ENCODE measurements at regions not wholly inside any gene's neighbourhood (a gene's known extent, or its start where the extent isn't known, plus 50 kb on each side); places are given as distances from the start of the nearest gene placed in this dataset.

DNA sequence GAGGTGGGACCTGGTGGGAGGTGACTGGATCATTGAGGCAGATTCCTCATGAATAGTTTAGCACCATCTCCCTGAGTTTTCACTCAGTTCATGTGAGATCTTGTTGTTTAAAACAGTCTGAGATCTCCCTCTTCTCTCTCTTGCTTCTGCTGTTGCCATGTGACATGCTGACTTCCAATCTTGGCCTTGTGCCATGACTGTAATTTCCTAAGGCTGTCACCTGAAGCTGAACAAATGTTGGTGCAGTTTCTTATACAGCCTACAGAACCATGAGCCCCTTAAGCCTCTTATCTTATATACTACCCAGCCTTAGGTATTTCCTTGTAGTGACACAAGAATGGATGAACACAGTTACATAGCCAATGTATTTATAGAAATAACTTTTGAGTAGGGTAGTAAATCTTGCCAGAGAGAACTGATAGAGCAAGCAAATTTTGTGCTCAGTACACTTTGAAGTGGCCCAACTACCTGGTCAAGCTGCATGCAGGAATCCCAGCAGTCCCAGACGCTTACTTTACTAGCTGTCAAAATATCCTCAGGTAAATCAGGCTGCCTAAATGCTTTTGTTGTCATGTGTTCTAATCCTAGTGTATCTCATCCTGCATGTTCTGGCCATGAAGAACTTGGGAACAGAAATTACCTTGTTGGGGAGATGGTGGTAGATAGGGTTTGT, 445.6 kb upstream of the MIS18BP1 start:
- no peak overlapping the region for H2AFZ ChIP-seq (ENCODE audit: low read depth, low read length)
- H4K20me1 ChIP-seq (replicated peaks; ENCODE audit: control insufficient read depth, insufficient read depth, low read length) = no peaks in the 10 kb centered on the region
- H3K27me3 ChIP-seq (ENCODE audit: control insufficient read depth in 2 of 2, insufficient read depth in 2 of 2, low read length in 2 of 2) = no peaks in the 10 kb centered on the region
- no peaks in the 10 kb centered on the region for H3K9me3 ChIP-seq (replicated peaks; ENCODE audit: control insufficient read depth, insufficient read depth, low read depth, low read length)
- CTCF ChIA-PET (ENCODE audit: low intra/inter-chr PET ratio) = no interaction called here
- no peak overlapping the region for H3K27ac ChIP-seq (ENCODE audit: extremely low read depth, low read depth, low read length)
- no peak overlapping the region for H3K4me3 ChIP-seq
- no peaks in the 10 kb centered on the region for H3K9me1 ChIP-seq (ENCODE audit: control insufficient read depth, insufficient read depth, low read length)
- POLR2A ChIA-PET = no interaction called here
- H3K4me2 ChIP-seq (ENCODE audit: insufficient read depth, low read length) = no peak overlapping the region
- no peaks in the 10 kb centered on the region for H3K36me3 ChIP-seq (ENCODE audit: control insufficient read depth, insufficient read depth, low read length)
- no TSS peak for BruUV-seq (replicated peaks)
- no peak overlapping the region for H3K9ac ChIP-seq (ENCODE audit: insufficient read depth in 1 of 2, low read depth in 2 of 2, low read length in 2 of 2)
- intact Hi-C loops (cut with micrococcal nuclease) = no loop called here
- DNase-seq (ENCODE audit: extremely low read depth in 1 of 4, low spot score in 3 of 4) (no peak), FAIRE-seq (no peak), ATAC-seq (no peak)
- in situ Hi-C loops (cut with MboI) = no loop called here
- H3K79me2 ChIP-seq (ENCODE audit: control insufficient read depth, insufficient read depth, low read length) = no peaks in the 10 kb centered on the region
- no peaks in the 10 kb centered on the region for H3K4me1 ChIP-seq (replicated peaks in 1 of 2; ENCODE audit: control insufficient read depth in 2 of 2, insufficient read depth in 2 of 2, low read length in 2 of 2)
- WGBS (ENCODE audit: insufficient coverage, low coverage, missing lambda C conversion rate) = 0% methylated on average over 1 of the region's 1 CpG
- no peak for TF ChIP-seq PHF20 (IDR thresholded peaks at IDR 0.05; ENCODE audit: partially characterized antibody)
- no peak for TF ChIP-seq GATAD2A (IDR thresholded peaks at IDR 0.05)
- no peak for TF ChIP-seq BRD4 (IDR thresholded peaks at IDR 0.05)
- no peak for TF ChIP-seq CTBP1 (IDR thresholded peaks at IDR 0.05; ENCODE audit: borderline replicate concordance)
- no peak for TF ChIP-seq MXD1 (CRISPR knock-in tag; IDR thresholded peaks at IDR 0.05; ENCODE audit: borderline replicate concordance, poor library complexity, severe bottlenecking)
- no peak for TF ChIP-seq ZNF146 (CRISPR knock-in tag; IDR thresholded peaks at IDR 0.05; ENCODE audit: unreplicated experiment)
- no peak for TF ChIP-seq NR2F6 (CRISPR knock-in tag; IDR thresholded peaks at IDR 0.05)
- no peak for TF ChIP-seq PHTF2 (CRISPR knock-in tag; IDR thresholded peaks at IDR 0.05)
- TF ChIP-seq, protein P1, sequence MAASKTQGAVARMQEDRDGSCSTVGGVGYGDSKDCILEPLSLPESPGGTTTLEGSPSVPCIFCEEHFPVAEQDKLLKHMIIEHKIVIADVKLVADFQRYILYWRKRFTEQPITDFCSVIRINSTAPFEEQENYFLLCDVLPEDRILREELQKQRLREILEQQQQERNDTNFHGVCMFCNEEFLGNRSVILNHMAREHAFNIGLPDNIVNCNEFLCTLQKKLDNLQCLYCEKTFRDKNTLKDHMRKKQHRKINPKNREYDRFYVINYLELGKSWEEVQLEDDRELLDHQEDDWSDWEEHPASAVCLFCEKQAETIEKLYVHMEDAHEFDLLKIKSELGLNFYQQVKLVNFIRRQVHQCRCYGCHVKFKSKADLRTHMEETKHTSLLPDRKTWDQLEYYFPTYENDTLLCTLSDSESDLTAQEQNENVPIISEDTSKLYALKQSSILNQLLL (CRISPR knock-in tag; IDR thresholded peaks at IDR 0.05; ENCODE audit: borderline replicate concordance) = no peak
- TF ChIP-seq ZNF232 (CRISPR knock-in tag; IDR thresholded peaks at IDR 0.05) = no peak
- TF ChIP-seq HINFP (tag; conservative IDR thresholded peaks at IDR 0.05; ENCODE audit: low read depth) = no peak
- TF ChIP-seq ZC3H4 (CRISPR knock-in tag; IDR thresholded peaks at IDR 0.05; ENCODE audit: borderline replicate concordance) = no peak
- no peak for TF ChIP-seq SIRT6 (IDR thresholded peaks at IDR 0.05; ENCODE audit: low read depth, low read length)
- no peak for TF ChIP-seq NCOA4 (IDR thresholded peaks at IDR 0.05; ENCODE audit: partially characterized antibody)
- TF ChIP-seq, protein P2, sequence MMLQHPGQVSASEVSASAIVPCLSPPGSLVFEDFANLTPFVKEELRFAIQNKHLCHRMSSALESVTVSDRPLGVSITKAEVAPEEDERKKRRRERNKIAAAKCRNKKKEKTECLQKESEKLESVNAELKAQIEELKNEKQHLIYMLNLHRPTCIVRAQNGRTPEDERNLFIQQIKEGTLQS (IDR thresholded peaks at IDR 0.05) = no peak
- TF ChIP-seq, protein P2 (CRISPR knock-in tag; conservative IDR thresholded peaks at IDR 0.05) = no peak
- TF ChIP-seq SRSF3 (IDR thresholded peaks at IDR 0.05; ENCODE audit: insufficient read depth, low read length) = no peak
- TF ChIP-seq HMBOX1 (IDR thresholded peaks at IDR 0.05) = no peak
